HEK293 (cell line): ENCODE measurements at regions not wholly inside any gene's neighbourhood (a gene's known extent, or its start where the extent isn't known, plus 50 kb on each side); places are given as distances from the start of the nearest gene placed in this dataset.
"Not testable (repeated sequence)": the region's sequence is repeated elsewhere in the genome, so short reads cannot be mapped to it uniquely, and the experiment has no call there.

Experiments used
- CTCF ChIA-PET: fragments of 350-600 bp; formaldehyde crosslinking; extraction: SDS; loops from one replicate; lab custom pipeline; 2021; ENCODE audit warnings: antibody characterized with exemption; lab: Yijun Ruan, JAX
- POLR2A ChIA-PET: fragments of 300-600 bp; formaldehyde crosslinking; extraction: SDS; loops from one replicate; lab custom pipeline; 2020; ENCODE audit warnings: antibody characterized with exemption, inconsistent platforms; lab: Yijun Ruan, JAX
- H3K27ac ChIP-seq: fragments of 200-500 bp; sonication (Bioruptor generic); 2 replicates; pipeline ENCODE4 v1.5.1; 2014; ENCODE audit warnings: low read depth, low read length, control low read depth, inconsistent platforms; ENCODE audit errors: extremely low read depth
- H3K36me3 ChIP-seq, 2 experiments: fragments of 200-500 bp in 1 of 2; sonication (Bioruptor generic) in 1 of 2; 1 replicate in 1 of 2; 2 replicates in 1 of 2; pipeline ENCODE4 v1.5.1; 2014 to 2017; ENCODE audit warnings: inconsistent platforms in 2 of 2, low read length in 2 of 2; ENCODE audit not compliant: control insufficient read depth in 2 of 2, insufficient read depth in 1 of 2
- H3K4me1 ChIP-seq: fragments of 200-500 bp; sonication (Bioruptor generic); 2 replicates; pipeline ENCODE4 v1.5.1; 2014; ENCODE audit warnings: mild to moderate bottlenecking, low read length, inconsistent platforms; ENCODE audit not compliant: control insufficient read depth, insufficient read depth
- H3K4me3 ChIP-seq: 2 replicates; pipeline ENCODE4 v1.5.1; 2011; ENCODE audit warnings: low read depth, mild to moderate bottlenecking, control low read depth, low read length, moderate library complexity
- H3K9me3 ChIP-seq: fragments of 200-500 bp; sonication (Bioruptor generic); 2 replicates; pipeline ENCODE4 v1.5.1; 2014; ENCODE audit warnings: low read depth, low read length, inconsistent platforms; ENCODE audit not compliant: control insufficient read depth, insufficient read depth
- HOXD13 ChIP-seq: sonication (generic); formaldehyde crosslinking; IDR thresholded peaks from 2 replicates; pipeline ENCODE4 v1.8.0; 2022; ENCODE audit warnings: missing genetic modification reagents, borderline replicate concordance
- REPIN1 ChIP-seq: fragments of 450-650 bp; formaldehyde crosslinking; IDR thresholded peaks from 2 replicates; pipeline ENCODE4 v1.5.1; 2017; ENCODE audit warnings: missing biosample characterization, missing genetic modification characterization, low read depth
- SETDB1 ChIP-seq: IDR thresholded peaks from one replicate; pipeline ENCODE4 v1.6.1; 2017; ENCODE audit warnings: mild to moderate bottlenecking, low read length, moderate library complexity, mixed read lengths; ENCODE audit not compliant: insufficient read length
- TRIM28 ChIP-seq: IDR thresholded peaks from 2 replicates; pipeline ENCODE4 v1.6.1; 2011; ENCODE audit warnings: low read length, control low read depth, borderline replicate concordance
- ZBTB1 ChIP-seq: fragments of 450-650 bp; formaldehyde crosslinking; IDR thresholded peaks from 2 replicates; pipeline ENCODE4 v1.5.1; 2016; ENCODE audit warnings: missing biosample characterization, missing genetic modification characterization
- ZNF19 ChIP-seq: fragments of 450-650 bp; formaldehyde crosslinking; IDR thresholded peaks from 2 replicates; pipeline ENCODE4; 2016; ENCODE audit warnings: missing biosample characterization, missing genetic modification characterization, low read depth
- ZNF521 ChIP-seq: fragments of 450-650 bp; formaldehyde crosslinking; IDR thresholded peaks from 2 replicates; pipeline ENCODE4 v1.5.1; 2017; ENCODE audit warnings: missing biosample characterization, mild to moderate bottlenecking, missing genetic modification characterization
- ZNF530 ChIP-seq: fragments of 450-650 bp; formaldehyde crosslinking; IDR thresholded peaks from 2 replicates; pipeline ENCODE4 v1.5.1; 2016; ENCODE audit warnings: low read depth, missing biosample characterization, missing genetic modification characterization
- ZNF544 ChIP-seq: fragments of 450-650 bp; formaldehyde crosslinking; IDR thresholded peaks from 2 replicates; pipeline ENCODE4 v1.5.0; 2017; ENCODE audit warnings: missing biosample characterization, missing genetic modification characterization
- ZNF596 ChIP-seq: fragments of 450-650 bp; IDR thresholded peaks from 2 replicates; pipeline ENCODE4 v1.5.0; 2018; ENCODE audit warnings: missing biosample characterization, mild to moderate bottlenecking, missing genetic modification characterization, moderate library complexity
- ZNF707 ChIP-seq: fragments of 450-650 bp; formaldehyde crosslinking; IDR thresholded peaks from 2 replicates; pipeline ENCODE4 v1.5.1; 2016; ENCODE audit warnings: missing biosample characterization, missing genetic modification characterization
- ZNF843 ChIP-seq: fragments of 450-650 bp; formaldehyde crosslinking; IDR thresholded peaks from 2 replicates; pipeline ENCODE4 v1.5.1; 2016; ENCODE audit warnings: missing biosample characterization, missing genetic modification characterization
- TF ChIP-seq, protein P1 (sequence below): fragments of 450-650 bp; formaldehyde crosslinking; IDR thresholded peaks from 2 replicates; pipeline ENCODE4; 2016; ENCODE audit warnings: missing biosample characterization, missing genetic modification characterization
- TF ChIP-seq, protein P2 (sequence below): fragments of 450-650 bp; formaldehyde crosslinking; IDR thresholded peaks from 2 replicates; pipeline ENCODE4 v1.5.1; 2016; ENCODE audit warnings: missing biosample characterization, missing genetic modification characterization
- TF ChIP-seq, protein P3 (sequence below): IDR thresholded peaks from 2 replicates; pipeline ENCODE4 v1.6.1; 2011; ENCODE audit warnings: mild to moderate bottlenecking, low read depth, low read length, borderline replicate concordance
- TF ChIP-seq, protein P4 (sequence below): fragments of 450-650 bp; IDR thresholded peaks from 2 replicates; pipeline ENCODE4 v1.5.1; 2018; ENCODE audit warnings: missing biosample characterization, mild to moderate bottlenecking, missing genetic modification characterization

DNA sequence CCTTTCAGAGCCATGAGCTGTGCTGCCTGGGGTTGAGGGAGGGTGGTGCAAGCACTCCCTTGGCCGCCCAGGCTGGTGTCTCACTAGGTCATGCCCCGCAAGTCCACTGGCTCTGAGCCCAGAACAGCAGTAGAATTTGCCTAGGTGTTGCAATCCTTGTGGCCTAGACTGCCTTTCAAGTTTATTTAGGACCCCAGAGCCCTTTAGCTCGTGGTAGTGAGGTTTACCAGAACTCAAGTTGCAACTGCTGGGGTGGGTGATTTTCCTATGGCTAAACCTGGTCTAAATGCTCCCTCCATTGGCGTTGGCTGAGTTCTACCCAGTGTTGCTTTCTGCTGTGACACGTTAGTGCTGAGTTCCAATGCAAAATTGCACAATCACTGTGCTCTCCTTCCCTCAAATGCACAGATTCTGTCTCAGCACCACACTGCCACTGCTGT is 287.2 kb downstream of the BCAT1 start (continued):
- TF ChIP-seq ZNF19 (tag by site-specific recombination) (no peak), SETDB1 (no peak)

DNA sequence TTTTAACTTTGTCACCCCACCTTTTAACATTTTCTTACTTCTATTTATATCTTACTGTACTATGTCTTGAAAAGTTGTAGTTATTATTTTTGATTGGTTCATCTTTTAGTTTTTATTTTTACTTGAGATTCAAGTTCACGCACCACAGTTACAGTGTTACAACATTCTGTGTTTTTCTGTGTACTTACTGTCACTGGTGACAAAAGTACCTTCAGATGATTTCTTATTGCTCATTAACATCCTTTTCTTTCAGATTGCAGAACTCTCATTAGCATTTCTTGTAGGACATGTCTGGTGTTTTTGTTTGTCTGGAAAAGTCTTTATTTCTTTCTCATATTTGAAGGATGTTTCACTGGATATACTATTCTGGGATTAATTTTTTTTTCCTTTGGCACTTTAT is 289.9 kb downstream of the BCAT1 start:
- Histone ChIP-seq H3K36me3 (no peaks in the 10 kb centered on the region), H3K4me1 (no peaks in the 10 kb centered on the region), H3K4me3 (no peak overlapping the region), H3K9me3 (no peaks in the 10 kb centered on the region), H3K27ac (no peak overlapping the region)
- ChIA-PET CTCF (no interaction called here), POLR2A (no interaction called here)
- TF ChIP-seq TRIM28 (no peak), ZNF707 (tag by site-specific recombination) (no peak), ZNF530 (tag by site-specific recombination) (no peak), HOXD13 (CRISPR knock-in tag) (no peak), ZNF843 (tag by site-specific recombination) (no peak), ZNF544 (tag by site-specific recombination) (no peak), ZNF521 (tag by site-specific recombination) (no peak), ZBTB1 (tag by site-specific recombination) (no peak), ZNF596 (tag by site-specific recombination) (no peak), REPIN1 (tag by site-specific recombination) (no peak)
- TF ChIP-seq, protein P1, sequence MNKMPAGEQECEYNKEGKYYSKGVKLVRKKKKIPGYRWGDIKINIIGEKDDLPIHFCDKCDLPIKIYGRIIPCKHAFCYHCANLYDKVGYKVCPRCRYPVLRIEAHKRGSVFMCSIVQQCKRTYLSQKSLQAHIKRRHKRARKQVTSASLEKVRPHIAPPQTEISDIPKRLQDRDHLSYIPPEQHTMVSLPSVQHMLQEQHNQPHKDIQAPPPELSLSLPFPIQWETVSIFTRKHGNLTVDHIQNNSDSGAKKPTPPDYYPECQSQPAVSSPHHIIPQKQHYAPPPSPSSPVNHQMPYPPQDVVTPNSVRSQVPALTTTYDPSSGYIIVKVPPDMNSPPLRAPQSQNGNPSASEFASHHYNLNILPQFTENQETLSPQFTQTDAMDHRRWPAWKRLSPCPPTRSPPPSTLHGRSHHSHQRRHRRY (tag by site-specific recombination) = no peak
- TF ChIP-seq, protein P2, sequence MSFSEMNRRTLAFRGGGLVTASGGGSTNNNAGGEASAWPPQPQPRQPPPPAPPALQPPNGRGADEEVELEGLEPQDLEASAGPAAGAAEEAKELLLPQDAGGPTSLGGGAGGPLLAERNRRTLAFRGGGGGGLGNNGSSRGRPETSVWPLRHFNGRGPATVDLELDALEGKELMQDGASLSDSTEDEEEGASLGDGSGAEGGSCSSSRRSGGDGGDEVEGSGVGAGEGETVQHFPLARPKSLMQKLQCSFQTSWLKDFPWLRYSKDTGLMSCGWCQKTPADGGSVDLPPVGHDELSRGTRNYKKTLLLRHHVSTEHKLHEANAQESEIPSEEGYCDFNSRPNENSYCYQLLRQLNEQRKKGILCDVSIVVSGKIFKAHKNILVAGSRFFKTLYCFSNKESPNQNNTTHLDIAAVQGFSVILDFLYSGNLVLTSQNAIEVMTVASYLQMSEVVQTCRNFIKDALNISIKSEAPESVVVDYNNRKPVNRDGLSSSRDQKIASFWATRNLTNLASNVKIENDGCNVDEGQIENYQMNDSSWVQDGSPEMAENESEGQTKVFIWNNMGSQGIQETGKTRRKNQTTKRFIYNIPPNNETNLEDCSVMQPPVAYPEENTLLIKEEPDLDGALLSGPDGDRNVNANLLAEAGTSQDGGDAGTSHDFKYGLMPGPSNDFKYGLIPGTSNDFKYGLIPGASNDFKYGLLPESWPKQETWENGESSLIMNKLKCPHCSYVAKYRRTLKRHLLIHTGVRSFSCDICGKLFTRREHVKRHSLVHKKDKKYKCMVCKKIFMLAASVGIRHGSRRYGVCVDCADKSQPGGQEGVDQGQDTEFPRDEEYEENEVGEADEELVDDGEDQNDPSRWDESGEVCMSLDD = no peak
- TF ChIP-seq, protein P3, sequence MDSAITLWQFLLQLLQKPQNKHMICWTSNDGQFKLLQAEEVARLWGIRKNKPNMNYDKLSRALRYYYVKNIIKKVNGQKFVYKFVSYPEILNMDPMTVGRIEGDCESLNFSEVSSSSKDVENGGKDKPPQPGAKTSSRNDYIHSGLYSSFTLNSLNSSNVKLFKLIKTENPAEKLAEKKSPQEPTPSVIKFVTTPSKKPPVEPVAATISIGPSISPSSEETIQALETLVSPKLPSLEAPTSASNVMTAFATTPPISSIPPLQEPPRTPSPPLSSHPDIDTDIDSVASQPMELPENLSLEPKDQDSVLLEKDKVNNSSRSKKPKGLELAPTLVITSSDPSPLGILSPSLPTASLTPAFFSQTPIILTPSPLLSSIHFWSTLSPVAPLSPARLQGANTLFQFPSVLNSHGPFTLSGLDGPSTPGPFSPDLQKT = no peak
- TF ChIP-seq, protein P4, sequence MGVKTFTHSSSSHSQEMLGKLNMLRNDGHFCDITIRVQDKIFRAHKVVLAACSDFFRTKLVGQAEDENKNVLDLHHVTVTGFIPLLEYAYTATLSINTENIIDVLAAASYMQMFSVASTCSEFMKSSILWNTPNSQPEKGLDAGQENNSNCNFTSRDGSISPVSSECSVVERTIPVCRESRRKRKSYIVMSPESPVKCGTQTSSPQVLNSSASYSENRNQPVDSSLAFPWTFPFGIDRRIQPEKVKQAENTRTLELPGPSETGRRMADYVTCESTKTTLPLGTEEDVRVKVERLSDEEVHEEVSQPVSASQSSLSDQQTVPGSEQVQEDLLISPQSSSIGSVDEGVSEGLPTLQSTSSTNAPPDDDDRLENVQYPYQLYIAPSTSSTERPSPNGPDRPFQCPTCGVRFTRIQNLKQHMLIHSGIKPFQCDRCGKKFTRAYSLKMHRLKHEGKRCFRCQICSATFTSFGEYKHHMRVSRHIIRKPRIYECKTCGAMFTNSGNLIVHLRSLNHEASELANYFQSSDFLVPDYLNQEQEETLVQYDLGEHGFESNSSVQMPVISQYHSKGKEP = no peak

DNA sequence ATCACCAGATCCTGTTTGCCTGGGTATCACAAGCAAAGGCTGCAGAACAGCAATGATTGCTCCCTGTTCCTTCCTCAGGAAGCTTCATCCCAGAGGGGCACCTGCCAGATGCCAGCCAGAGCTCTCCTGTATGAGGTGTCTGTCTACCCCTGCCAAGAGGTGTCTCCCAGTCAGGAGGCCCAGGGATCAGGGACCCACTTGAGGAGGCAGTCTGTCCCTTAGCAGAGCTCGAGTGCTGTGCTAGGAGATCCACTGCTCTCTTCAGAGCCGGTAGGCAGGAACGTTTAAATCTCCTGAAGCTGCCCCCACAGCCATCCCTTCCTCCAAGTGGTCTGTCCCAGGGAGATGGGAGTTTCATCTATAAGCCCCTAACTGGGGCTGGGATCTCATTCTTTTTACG is 294.6 kb downstream of the BCAT1 start:
- H3K4me3 ChIP-seq, H3K4me1 ChIP-seq, H3K27ac ChIP-seq, POLR2A ChIA-PET, H3K9me3 ChIP-seq, CTCF ChIA-PET, H3K36me3 ChIP-seq: not testable (repeated sequence)
